Mucosa of stomach (tissue), 1 donor: ENCODE measurements at regions not wholly inside any gene's neighbourhood (a gene's known extent, or its start where the extent isn't known, plus 50 kb on each side); places are given as distances from the start of the nearest gene placed in this dataset.

ENCODE experiments used
- H3K27me3 ChIP-seq: one replicate; pipeline ENCODE4 v1.7.0; 2013; ENCODE audit warnings: mild to moderate bottlenecking, low read length; ENCODE audit not compliant: control insufficient read depth, insufficient read depth
- H3K36me3 ChIP-seq: one replicate; pipeline ENCODE4 v1.7.0; 2013; ENCODE audit warnings: low read length; ENCODE audit not compliant: control insufficient read depth, insufficient read depth
- H3K4me1 ChIP-seq: one replicate; pipeline ENCODE4 v1.7.0; 2013; ENCODE audit warnings: mild to moderate bottlenecking, low read length; ENCODE audit not compliant: control insufficient read depth, insufficient read depth
- H3K4me3 ChIP-seq: one replicate; pipeline ENCODE4 v1.7.0; 2013; ENCODE audit warnings: low read length
- H3K9ac ChIP-seq: one replicate; pipeline ENCODE4 v1.7.0; 2013; ENCODE audit warnings: mild to moderate bottlenecking, low read length, moderate library complexity
- H3K9me3 ChIP-seq: one replicate; pipeline ENCODE4 v1.7.0; 2013; ENCODE audit warnings: mild to moderate bottlenecking, low read length, moderate library complexity; ENCODE audit not compliant: control insufficient read depth
- donor health status: Pancreatic carcinoma.

DNA sequence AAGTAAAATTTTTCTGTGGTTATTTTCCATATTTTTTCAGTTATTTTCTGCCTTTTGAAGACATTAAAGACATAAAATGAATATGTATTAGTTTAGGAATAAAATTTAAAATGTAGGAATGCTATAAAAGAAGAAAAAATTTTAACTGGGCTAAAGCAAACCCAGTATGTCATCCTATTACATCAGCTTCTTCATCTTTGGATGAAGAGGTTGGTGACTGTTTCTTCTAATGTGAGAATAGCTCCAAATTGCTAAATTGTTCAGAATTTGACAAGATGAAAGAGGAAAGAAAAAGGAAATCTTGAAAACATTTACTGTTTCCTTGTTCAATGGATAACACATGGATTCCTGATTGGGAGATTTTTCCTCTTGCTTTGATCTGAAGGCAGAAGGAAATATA, 52.7 kb upstream of the PZP start:
- no peaks in the 10 kb centered on the region for H3K27me3 ChIP-seq
- no peaks in the 10 kb centered on the region for H3K36me3 ChIP-seq
- no peak overlapping the region for H3K4me3 ChIP-seq
- no peaks in the 10 kb centered on the region for H3K9me3 ChIP-seq
- H3K4me1 ChIP-seq, result no peaks in the 10 kb centered on the region
- H3K9ac ChIP-seq, result no peak overlapping the region

DNA sequence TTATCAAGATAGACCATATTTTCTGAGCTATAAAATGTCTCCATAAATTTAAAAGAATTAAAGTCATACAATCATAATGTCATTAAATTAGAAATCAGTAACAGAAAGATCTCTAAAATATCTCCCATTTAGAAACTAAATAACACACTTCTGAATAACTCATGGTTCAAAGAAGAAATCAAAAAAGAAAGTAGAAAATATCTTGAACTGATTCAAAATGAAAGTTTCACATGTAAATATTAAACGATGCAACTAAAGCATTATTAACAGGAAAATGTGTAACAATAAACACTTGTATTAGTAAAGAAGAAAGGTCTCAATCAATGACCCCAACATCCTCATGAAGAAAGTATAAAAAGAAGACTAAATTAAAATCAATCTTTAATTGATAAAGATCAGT, 50.5 kb upstream of the PZP start:
- H3K9ac ChIP-seq, result no peak overlapping the region

More for the DNA sequence above, 50.5 kb upstream of the PZP start:
- H3K4me1 ChIP-seq, result no peaks in the 10 kb centered on the region
- no peak overlapping the region for H3K4me3 ChIP-seq
- no peaks in the 10 kb centered on the region for H3K36me3 ChIP-seq
- H3K9me3 ChIP-seq, result no peaks in the 10 kb centered on the region
- no peaks in the 10 kb centered on the region for H3K27me3 ChIP-seq
